OCI-LY3 (cell line): ENCODE measurements at regions not wholly inside any gene's neighbourhood (a gene's known extent, or its start where the extent isn't known, plus 50 kb on each side); places are given as distances from the start of the nearest gene placed in this dataset.

Experiments
- H2AFZ ChIP-seq: fragments of 200-600, 300-600 bp; shearing (Covaris generic); 2 replicates; pipeline ENCODE4 v1.6.0; 2014; ENCODE audit warnings: antibody characterized with exemption, low read depth, low read length
- H3K27ac ChIP-seq: fragments of 200-600, 300-600 bp; sonication (generic); 2 replicates; pipeline ENCODE4 v1.5.1; 2014; ENCODE audit warnings: mild to moderate bottlenecking, low read length, moderate library complexity, mixed read lengths
- H3K27me3 ChIP-seq: fragments of 200-600, 300-600 bp; sonication (generic); 2 replicates; pipeline ENCODE4 v1.6.1; 2014; ENCODE audit warnings: low read depth, low read length, mixed read lengths
- H3K36me3 ChIP-seq: fragments of 200-600, 300-600 bp; sonication (generic); replicated peaks from 2 replicates; pipeline ENCODE3; 2014; ENCODE audit warnings: low read depth, low read length, mixed read lengths
- H3K4me1 ChIP-seq: fragments of 300-600, 200-600 bp; sonication (generic); 2 replicates; pipeline ENCODE4 v1.6.1; 2014; ENCODE audit warnings: low read length, mixed read lengths
- H3K4me2 ChIP-seq: fragments of 200-600, 300-600 bp; sonication (generic); 2 replicates; pipeline ENCODE4 v1.6.1; 2014; ENCODE audit warnings: low read length, mixed read lengths
- H3K4me3 ChIP-seq: fragments of 300-600, 200-600 bp; sonication (generic); 2 replicates; pipeline ENCODE4 v1.5.1; 2014; ENCODE audit warnings: antibody characterized with exemption, mild to moderate bottlenecking, low read length, moderate library complexity
- H3K79me2 ChIP-seq: fragments of 300-600, 200-600 bp; shearing (Covaris generic); 2 replicates; pipeline ENCODE4 v1.6.1; 2014; ENCODE audit warnings: mild to moderate bottlenecking, low read length, mixed read lengths
- H3K9ac ChIP-seq: fragments of 300-600, 200-600 bp; shearing (Covaris generic); 2 replicates; pipeline ENCODE4 v1.6.0; 2014; ENCODE audit warnings: mild to moderate bottlenecking, low read length, moderate library complexity
- H3K9me3 ChIP-seq: fragments of 200-600, 300-600 bp; shearing (Covaris generic); 2 replicates; pipeline ENCODE4 v1.6.1; 2014; ENCODE audit warnings: low read length, mixed read lengths; ENCODE audit not compliant: insufficient read depth
- H4K20me1 ChIP-seq: fragments of 200-600, 300-600 bp; sonication (generic); 2 replicates; pipeline ENCODE4 v1.6.1; 2016; ENCODE audit warnings: low read length, mixed read lengths; ENCODE audit not compliant: insufficient read depth
- CTCF ChIP-seq: fragments of 200-600, 300-600 bp; sonication (generic); IDR thresholded peaks from 2 replicates; pipeline ENCODE4 v1.5.1; 2014; ENCODE audit warnings: antibody characterized with exemption, low read length, low read depth
- EZH2phosphoT487 ChIP-seq: fragments of 200-600 bp; shearing (Covaris generic); IDR thresholded peaks from 2 replicates; pipeline ENCODE4 v1.6.1; 2018; ENCODE audit warnings: antibody characterized with exemption, mixed run types, low read depth

GRCh38 chr2:7324706-7325105, 407.5 kb downstream of the RNF144A start:
- H4K20me1 ChIP-seq: no peaks in the 10 kb centered on the region
- H3K4me3 ChIP-seq: no peak overlapping the region

GRCh38 chr2:7325186-7325585, 408.0 kb downstream of the RNF144A start:
- TF ChIP-seq CTCF (no peak), EZH2phosphoT487 (no peak)
- H2AFZ ChIP-seq: no peak overlapping the region
- H3K4me3 ChIP-seq: no peak overlapping the region
- H3K27ac ChIP-seq: no peak overlapping the region
- H3K9ac ChIP-seq: no peak overlapping the region
- H3K9me3 ChIP-seq: no peaks in the 10 kb centered on the region
- H3K36me3 ChIP-seq: no peaks in the 10 kb centered on the region
- no peaks in the 10 kb centered on the region for H3K4me1 ChIP-seq
- H3K4me2 ChIP-seq: no peak overlapping the region
- no peaks in the 10 kb centered on the region for H4K20me1 ChIP-seq
- H3K27me3 ChIP-seq: no peaks in the 10 kb centered on the region; the same call in 1 of the 2 replicates
- H3K79me2 ChIP-seq: no peaks in the 10 kb centered on the region

More at GRCh38 chr2:7324706-7325105, 407.5 kb downstream of the RNF144A start:
- Histone ChIP-seq H3K27me3 (no peaks in the 10 kb centered on the region; the same call in 1 of the 2 replicates), H2AFZ (no peak overlapping the region), H3K4me1 (no peaks in the 10 kb centered on the region), H3K4me2 (no peak overlapping the region), H3K9me3 (no peaks in the 10 kb centered on the region), H3K9ac (no peak overlapping the region), H3K36me3 (no peaks in the 10 kb centered on the region), H3K79me2 (no peaks in the 10 kb centered on the region), H3K27ac (no peak overlapping the region)
- TF ChIP-seq CTCF (no peak), EZH2phosphoT487 (no peak)

GRCh38 chr2:7329465-7329864, 412.3 kb downstream of the RNF144A start:
- H3K27ac ChIP-seq: no peak overlapping the region
- H3K36me3 ChIP-seq: no peaks in the 10 kb centered on the region
- no peak for TF ChIP-seq CTCF
- no peak for TF ChIP-seq EZH2phosphoT487

GRCh38 chr2:7333189-7333765, 416.1 kb downstream of the RNF144A start:
- TF ChIP-seq EZH2phosphoT487 (no peak), CTCF (no peak)
- H3K9ac ChIP-seq: no peak overlapping the region
- no peak overlapping the region for H3K4me3 ChIP-seq
- H4K20me1 ChIP-seq: no peaks in the 10 kb centered on the region
- H3K79me2 ChIP-seq: no peaks in the 10 kb centered on the region
- H3K27me3 ChIP-seq: peaks cover 7% of the 10 kb centered on the region; the same call in 1 of the 2 replicates
- H3K4me1 ChIP-seq: no peaks in the 10 kb centered on the region
- no peak overlapping the region for H2AFZ ChIP-seq
- no peaks in the 10 kb centered on the region for H3K9me3 ChIP-seq
- H3K36me3 ChIP-seq: no peaks in the 10 kb centered on the region
- H3K27ac ChIP-seq: no peak overlapping the region
- no peak overlapping the region for H3K4me2 ChIP-seq

More at GRCh38 chr2:7329465-7329864, 412.3 kb downstream of the RNF144A start:
- H3K79me2 ChIP-seq: no peaks in the 10 kb centered on the region
- no peak overlapping the region for H3K4me2 ChIP-seq
- no peak overlapping the region for H3K4me3 ChIP-seq
- no peaks in the 10 kb centered on the region for H3K9me3 ChIP-seq
- no peaks in the 10 kb centered on the region for H4K20me1 ChIP-seq
- H3K27me3 ChIP-seq: no peaks in the 10 kb centered on the region
- H3K9ac ChIP-seq: no peak overlapping the region
- H2AFZ ChIP-seq: no peak overlapping the region
- H3K4me1 ChIP-seq: no peaks in the 10 kb centered on the region
